22Rv1 (cell line): ENCODE measurements at regions not wholly inside any gene's neighbourhood (a gene's known extent, or its start where the extent isn't known, plus 50 kb on each side); places are given as distances from the start of the nearest gene placed in this dataset.

Experiments
- CTCF ChIP-seq: fragments of 450-650 bp; IDR thresholded peaks from 2 replicates; pipeline ENCODE4 v1.5.1; 2017; ENCODE audit warnings: mild to moderate bottlenecking
- ZFX ChIP-seq: fragments of 450-650 bp; IDR thresholded peaks from 2 replicates; pipeline ENCODE4 v1.6.1; 2017; ENCODE audit warnings: antibody characterized with exemption, borderline replicate concordance

DNA sequence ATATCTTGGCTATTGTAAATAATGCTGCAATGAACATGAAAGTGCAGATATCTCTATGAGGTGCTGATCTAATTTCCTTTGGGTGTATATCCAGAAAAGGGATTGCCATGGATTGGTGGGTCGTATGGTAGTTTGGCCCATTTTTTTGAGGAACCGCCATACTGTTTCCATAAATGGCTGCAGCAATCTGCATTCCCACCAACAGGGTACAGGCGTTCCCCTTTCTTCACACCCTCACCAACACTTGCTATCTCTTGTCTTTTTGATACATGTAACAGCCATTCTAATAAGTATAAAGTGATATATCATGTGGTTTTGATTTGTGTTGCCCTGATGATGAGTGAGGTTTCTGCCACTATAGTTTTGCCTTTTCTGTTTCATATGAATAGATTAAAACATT lies 146.7 kb downstream of the NR2F2 start:
- TF ChIP-seq CTCF (no peak), ZFX (no peak)
